Vagina (tissue), 2 donors: ENCODE measurements at regions not wholly inside any gene's neighbourhood (a gene's known extent, or its start where the extent isn't known, plus 50 kb on each side); places are given as distances from the start of the nearest gene placed in this dataset.

Source experiments
- DNase-seq, 2 donors: peaks; one replicate each; pipeline ENCODE4 v3.0.0-alpha.2; 2017; ENCODE audit errors: extremely low spot score in 2 of 2
- H3K27ac ChIP-seq: fragments of 200-600 bp; sonication (generic); one replicate; pipeline ENCODE4 v1.5.1; 2019
- H3K27me3 ChIP-seq: fragments of 200-600 bp; sonication (generic); one replicate; pipeline ENCODE4 v1.5.1; 2019
- H3K36me3 ChIP-seq, 2 donors: fragments of 200-600 bp; sonication (generic); one replicate each; pipeline ENCODE4 v1.5.1; 2017 to 2019
- H3K4me1 ChIP-seq: fragments of 200-600 bp; sonication (generic); one replicate; pipeline ENCODE4 v1.5.1; 2019
- H3K4me3 ChIP-seq, 2 donors: fragments of 200-600 bp; sonication (generic); 1 replicate in 1 of 2; 2 replicates in 1 of 2; pipeline ENCODE4 v1.5.1; 2016 to 2019
- H3K9me3 ChIP-seq: fragments of 200-600 bp; sonication (generic); one replicate; pipeline ENCODE4 v1.5.1; 2019
- POLR2A ChIP-seq, 2 donors: fragments of 450-650 bp; IDR thresholded peaks; one replicate each; pipeline ENCODE4 v1.6.1; 2017; ENCODE audit warnings: antibody characterized with exemption in 2 of 2, mild to moderate bottlenecking in 2 of 2, moderate library complexity in 2 of 2
- POLR2AphosphoS5 ChIP-seq, 2 donors: sonication (generic); formaldehyde crosslinking; IDR thresholded peaks; one replicate each; pipeline ENCODE4 v1.9.0; 2017; ENCODE audit warnings: antibody characterized with exemption in 2 of 2, mild to moderate bottlenecking in 2 of 2, low read depth in 1 of 2; ENCODE audit not compliant: insufficient read depth in 1 of 2
- intact Hi-C: fragments of 100-400 bp; cut with DNase I; formaldehyde crosslinking; loops from one replicate; pipeline ENCODE4 v1.15.1; 2023
- TF ChIP-seq, protein P1 (sequence below), 3 experiments: fragments of 450-650 bp in 2 of 3; fragments of 200-600 bp in 1 of 3; sonication (generic) in 1 of 3; IDR thresholded peaks; one replicate each; pipeline ENCODE4 v1.5.1; 2017 to 2019; ENCODE audit warnings: antibody characterized with exemption in 3 of 3, mild to moderate bottlenecking in 2 of 3, moderate library complexity in 2 of 3

DNA sequence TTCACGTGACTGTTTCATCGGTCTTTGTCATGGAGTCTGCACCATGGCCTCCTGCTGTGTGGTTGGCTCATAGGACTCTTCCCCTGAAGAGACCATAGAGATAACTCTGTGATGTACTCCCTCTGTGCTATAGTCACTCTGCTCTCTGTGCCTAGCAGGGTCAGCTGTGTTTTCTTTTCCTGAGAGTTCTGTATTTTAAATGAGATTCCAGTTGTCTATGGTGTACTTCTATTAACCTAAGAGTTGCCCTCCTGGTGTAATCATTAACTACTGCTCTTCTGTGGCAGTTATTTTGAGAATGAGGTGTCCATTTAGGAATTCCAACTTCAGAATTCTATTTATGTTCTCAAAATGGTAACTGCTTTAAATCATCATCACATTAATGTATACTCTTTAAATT is 114.5 kb upstream of the ARPP21 start:
- H3K36me3 ChIP-seq, result no peaks in the 10 kb centered on the region
- H3K27ac ChIP-seq, result no peak overlapping the region
- H3K9me3 ChIP-seq, result no peaks in the 10 kb centered on the region
- intact Hi-C loops, result no loop called here
- H3K4me3 ChIP-seq, result no peak overlapping the region
- no peak for DNase-seq
- TF ChIP-seq POLR2A (IDR thresholded peaks at IDR 0.05) (no peak), POLR2AphosphoS5 (IDR thresholded peaks at IDR 0.05; ENCODE audit: insufficient read depth in 1 of 2, low read depth in 1 of 2) (no peak)
- TF ChIP-seq, protein P1, sequence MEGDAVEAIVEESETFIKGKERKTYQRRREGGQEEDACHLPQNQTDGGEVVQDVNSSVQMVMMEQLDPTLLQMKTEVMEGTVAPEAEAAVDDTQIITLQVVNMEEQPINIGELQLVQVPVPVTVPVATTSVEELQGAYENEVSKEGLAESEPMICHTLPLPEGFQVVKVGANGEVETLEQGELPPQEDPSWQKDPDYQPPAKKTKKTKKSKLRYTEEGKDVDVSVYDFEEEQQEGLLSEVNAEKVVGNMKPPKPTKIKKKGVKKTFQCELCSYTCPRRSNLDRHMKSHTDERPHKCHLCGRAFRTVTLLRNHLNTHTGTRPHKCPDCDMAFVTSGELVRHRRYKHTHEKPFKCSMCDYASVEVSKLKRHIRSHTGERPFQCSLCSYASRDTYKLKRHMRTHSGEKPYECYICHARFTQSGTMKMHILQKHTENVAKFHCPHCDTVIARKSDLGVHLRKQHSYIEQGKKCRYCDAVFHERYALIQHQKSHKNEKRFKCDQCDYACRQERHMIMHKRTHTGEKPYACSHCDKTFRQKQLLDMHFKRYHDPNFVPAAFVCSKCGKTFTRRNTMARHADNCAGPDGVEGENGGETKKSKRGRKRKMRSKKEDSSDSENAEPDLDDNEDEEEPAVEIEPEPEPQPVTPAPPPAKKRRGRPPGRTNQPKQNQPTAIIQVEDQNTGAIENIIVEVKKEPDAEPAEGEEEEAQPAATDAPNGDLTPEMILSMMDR (IDR thresholded peaks at IDR 0.05), result no peak
- no peaks in the 10 kb centered on the region for H3K27me3 ChIP-seq
- H3K4me1 ChIP-seq, result no peaks in the 10 kb centered on the region

DNA sequence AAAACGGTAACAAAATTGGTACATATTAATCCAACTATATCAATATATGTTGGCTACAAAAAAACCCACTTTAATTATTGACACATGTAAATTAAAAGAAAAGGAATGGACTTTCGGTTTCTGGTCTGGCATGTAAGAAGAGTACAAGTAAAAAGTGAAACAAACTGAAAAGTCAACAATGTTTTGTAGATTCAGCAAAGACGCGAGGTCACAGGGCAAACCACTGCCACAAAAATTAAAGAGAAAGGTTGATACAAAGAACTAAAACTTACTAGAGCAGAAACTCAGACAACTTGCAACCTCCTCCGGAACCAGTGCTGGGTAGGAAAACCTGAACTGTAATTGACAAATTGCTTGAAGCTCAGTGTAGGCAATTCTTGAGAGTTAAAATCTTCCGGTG is 110.6 kb upstream of the ARPP21 start:
- no peak for DNase-seq
- Histone ChIP-seq H3K36me3 (no peaks in the 10 kb centered on the region), H3K4me3 (no peak overlapping the region), H3K27me3 (no peaks in the 10 kb centered on the region), H3K9me3 (no peaks in the 10 kb centered on the region), H3K4me1 (no peaks in the 10 kb centered on the region), H3K27ac (no peak overlapping the region)
- intact Hi-C loops, result no loop called here
- no peak for TF ChIP-seq POLR2AphosphoS5 (IDR thresholded peaks at IDR 0.05; ENCODE audit: insufficient read depth in 1 of 2, low read depth in 1 of 2)
- TF ChIP-seq, protein P1 (IDR thresholded peaks at IDR 0.05), result no peak
- TF ChIP-seq POLR2A (IDR thresholded peaks at IDR 0.05), result no peak

DNA sequence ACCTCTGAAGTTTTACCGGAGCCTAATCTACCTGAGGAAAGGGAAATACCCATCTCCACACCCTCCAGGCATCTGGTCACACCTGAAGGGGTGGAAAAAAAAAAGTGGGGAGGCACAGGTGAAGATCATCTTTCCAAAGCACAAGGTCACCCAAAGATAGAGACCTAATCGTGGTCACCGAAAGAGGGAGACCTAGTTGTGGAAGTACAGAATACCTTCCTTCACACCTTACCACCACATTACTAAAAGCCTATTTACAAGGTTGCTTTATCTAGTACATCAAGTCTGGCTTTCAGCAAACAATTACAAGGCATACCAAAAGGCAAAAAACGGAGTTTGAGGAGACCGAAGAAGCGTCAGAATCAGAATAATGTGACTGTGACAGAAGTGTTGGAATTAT is 110.0 kb upstream of the ARPP21 start:
- H3K27me3 ChIP-seq, result no peaks in the 10 kb centered on the region
- no peak overlapping the region for H3K27ac ChIP-seq
- H3K4me1 ChIP-seq, result no peaks in the 10 kb centered on the region
- DNase-seq, result no peak
- TF ChIP-seq POLR2A (IDR thresholded peaks at IDR 0.05) (no peak), POLR2AphosphoS5 (IDR thresholded peaks at IDR 0.05; ENCODE audit: insufficient read depth in 1 of 2, low read depth in 1 of 2) (no peak)
- TF ChIP-seq, protein P1 (IDR thresholded peaks at IDR 0.05), result no peak
- intact Hi-C loops, result no loop called here
- no peaks in the 10 kb centered on the region for H3K9me3 ChIP-seq
- no peaks in the 10 kb centered on the region for H3K36me3 ChIP-seq
- no peak overlapping the region for H3K4me3 ChIP-seq

DNA sequence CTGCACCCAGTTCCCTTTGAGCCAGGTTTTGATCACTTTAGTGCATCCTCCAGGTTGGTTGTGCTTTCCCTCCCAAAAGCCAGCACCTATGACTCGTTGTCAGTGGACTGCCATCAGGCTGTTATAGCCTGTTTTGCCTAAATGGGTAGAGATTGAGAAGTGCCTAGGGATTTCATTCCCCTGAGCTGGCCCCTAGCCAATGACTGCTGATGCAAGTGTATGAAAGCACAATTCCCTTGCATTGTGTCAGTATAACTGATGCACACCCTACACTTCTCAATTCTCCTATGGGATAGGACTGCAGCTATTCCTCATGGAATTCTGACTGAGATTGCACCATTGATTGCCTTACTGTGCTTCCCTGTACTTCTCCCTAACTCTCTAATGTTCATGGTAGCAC is 102.1 kb upstream of the ARPP21 start:
- no peak for TF ChIP-seq POLR2AphosphoS5 (IDR thresholded peaks at IDR 0.05; ENCODE audit: insufficient read depth in 1 of 2, low read depth in 1 of 2)
- no peak for TF ChIP-seq POLR2A (IDR thresholded peaks at IDR 0.05)
- TF ChIP-seq, protein P1 (IDR thresholded peaks at IDR 0.05), result no peak
- Histone ChIP-seq H3K4me1 (no peaks in the 10 kb centered on the region), H3K27me3 (no peaks in the 10 kb centered on the region), H3K9me3 (no peaks in the 10 kb centered on the region), H3K27ac (no peak overlapping the region), H3K36me3 (no peaks in the 10 kb centered on the region), H3K4me3 (no peak overlapping the region)
- DNase-seq, result no peak
- intact Hi-C loops, result no loop called here

DNA sequence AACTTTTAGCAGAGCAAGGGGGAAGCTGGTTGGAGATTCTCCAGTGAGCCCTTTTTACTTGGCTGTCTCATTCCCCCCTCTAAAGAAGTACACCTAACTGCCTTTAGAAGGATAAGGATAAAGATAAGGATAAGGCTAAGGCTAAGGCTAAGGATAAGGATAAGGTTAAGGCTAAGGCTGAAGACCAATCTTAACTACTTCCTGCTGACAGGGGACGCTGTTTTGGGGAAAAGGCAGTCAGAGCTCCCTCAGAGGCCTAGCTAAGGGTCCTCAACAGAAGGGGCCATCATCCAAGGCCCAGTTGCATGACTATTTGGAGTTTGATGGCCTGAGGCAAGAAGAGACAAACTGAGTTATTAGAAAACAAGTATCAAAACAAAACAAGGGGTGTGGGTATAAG is 94.3 kb upstream of the ARPP21 start:
- intact Hi-C loops, result no loop called here
- Histone ChIP-seq H3K4me3 (no peak overlapping the region), H3K27me3 (no peaks in the 10 kb centered on the region), H3K9me3 (no peaks in the 10 kb centered on the region), H3K4me1 (no peaks in the 10 kb centered on the region), H3K27ac (no peak overlapping the region), H3K36me3 (no peaks in the 10 kb centered on the region)
- TF ChIP-seq POLR2A (IDR thresholded peaks at IDR 0.05) (no peak), POLR2AphosphoS5 (IDR thresholded peaks at IDR 0.05; ENCODE audit: insufficient read depth in 1 of 2, low read depth in 1 of 2) (no peak)
- no peak for DNase-seq

DNA sequence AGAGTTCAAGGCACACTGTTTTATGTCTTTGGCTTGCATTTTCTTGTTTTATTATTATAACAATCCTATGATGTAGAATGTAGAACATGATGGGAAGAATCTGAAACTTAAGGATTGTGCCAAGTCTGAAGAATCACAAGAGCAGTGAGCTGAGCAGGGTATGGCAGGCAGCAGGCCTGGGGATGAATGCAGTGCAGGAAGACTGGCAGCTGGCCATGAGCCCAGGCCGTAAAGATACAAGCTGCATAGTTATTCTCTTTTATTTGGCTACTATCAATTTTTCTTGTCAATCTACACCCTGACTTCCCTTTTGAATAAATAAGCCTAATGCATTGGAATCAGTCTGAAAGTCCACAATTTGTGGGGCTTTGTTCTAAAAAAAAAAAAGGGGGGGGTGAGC is 89.6 kb upstream of the ARPP21 start:
- Histone ChIP-seq H3K36me3 (no peaks in the 10 kb centered on the region), H3K27me3 (no peaks in the 10 kb centered on the region), H3K9me3 (no peaks in the 10 kb centered on the region), H3K27ac (no peak overlapping the region), H3K4me3 (no peak overlapping the region), H3K4me1 (no peaks in the 10 kb centered on the region)
- no peak for DNase-seq
- TF ChIP-seq POLR2A (IDR thresholded peaks at IDR 0.05) (no peak), POLR2AphosphoS5 (IDR thresholded peaks at IDR 0.05; ENCODE audit: insufficient read depth in 1 of 2, low read depth in 1 of 2) (no peak)
- TF ChIP-seq, protein P1 (IDR thresholded peaks at IDR 0.05), result no peak
- intact Hi-C loops, result no loop called here
